ENCODE measurements at regions not wholly inside any gene's neighbourhood (a gene's known extent, or its start where the extent isn't known, plus 50 kb on each side); places are given as distances from the start of the nearest gene placed in this dataset.

DNA sequence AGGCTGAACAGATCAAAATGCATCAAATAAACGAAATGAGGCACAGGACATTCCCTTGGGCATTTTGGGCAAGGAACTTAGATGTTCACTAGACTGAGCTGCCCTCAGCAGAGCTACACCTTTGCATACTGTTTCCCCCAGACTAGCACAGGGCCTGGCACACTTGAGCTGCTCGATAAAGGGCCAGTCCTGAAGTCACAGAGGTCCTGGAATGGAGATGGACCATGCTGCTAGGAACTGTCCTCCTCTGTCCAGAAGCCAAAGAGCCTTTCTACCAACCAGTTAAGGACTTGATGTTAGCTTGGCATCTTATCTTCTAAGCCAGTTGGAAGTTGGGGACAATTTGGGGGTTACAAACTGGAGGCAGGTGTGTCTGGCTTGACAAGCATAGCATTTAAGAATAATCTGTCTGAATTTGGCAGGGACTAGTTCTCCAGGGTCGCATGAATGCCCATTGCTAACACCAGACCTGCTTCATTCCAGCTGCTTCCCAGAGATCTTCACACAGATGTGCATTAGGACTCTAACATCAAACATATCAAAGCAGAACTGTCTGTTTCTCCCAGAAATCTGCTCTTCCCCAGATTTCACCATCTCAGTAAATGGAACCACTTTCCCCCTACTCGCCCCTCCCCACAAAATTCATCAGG is 152.2 kb upstream of the PDE1C start:
- TF ChIP-seq EZH2 (IDR thresholded peaks at IDR 0.05; ENCODE audit: borderline replicate concordance, control insufficient read depth, low read depth, low read length) (no peak), POLR2AphosphoS5 (IDR thresholded peaks at IDR 0.05; ENCODE audit: low read length) (no peak), KDM1A (IDR thresholded peaks at IDR 0.05; ENCODE audit: borderline replicate concordance) (no peak), ASH2L (IDR thresholded peaks at IDR 0.05; ENCODE audit: borderline replicate concordance, low read depth) (no peak)
- TF ChIP-seq, protein P1, sequence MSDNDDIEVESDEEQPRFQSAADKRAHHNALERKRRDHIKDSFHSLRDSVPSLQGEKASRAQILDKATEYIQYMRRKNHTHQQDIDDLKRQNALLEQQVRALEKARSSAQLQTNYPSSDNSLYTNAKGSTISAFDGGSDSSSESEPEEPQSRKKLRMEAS (IDR thresholded peaks at IDR 0.05; ENCODE audit: low read depth, low read length): no peak
- TF ChIP-seq, protein P2, sequence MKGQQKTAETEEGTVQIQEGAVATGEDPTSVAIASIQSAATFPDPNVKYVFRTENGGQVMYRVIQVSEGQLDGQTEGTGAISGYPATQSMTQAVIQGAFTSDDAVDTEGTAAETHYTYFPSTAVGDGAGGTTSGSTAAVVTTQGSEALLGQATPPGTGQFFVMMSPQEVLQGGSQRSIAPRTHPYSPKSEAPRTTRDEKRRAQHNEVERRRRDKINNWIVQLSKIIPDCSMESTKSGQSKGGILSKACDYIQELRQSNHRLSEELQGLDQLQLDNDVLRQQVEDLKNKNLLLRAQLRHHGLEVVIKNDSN (IDR thresholded peaks at IDR 0.05; ENCODE audit: borderline replicate concordance, extremely low read length, insufficient read depth, low read depth, low read length): no peak
- TF ChIP-seq, protein P3, sequence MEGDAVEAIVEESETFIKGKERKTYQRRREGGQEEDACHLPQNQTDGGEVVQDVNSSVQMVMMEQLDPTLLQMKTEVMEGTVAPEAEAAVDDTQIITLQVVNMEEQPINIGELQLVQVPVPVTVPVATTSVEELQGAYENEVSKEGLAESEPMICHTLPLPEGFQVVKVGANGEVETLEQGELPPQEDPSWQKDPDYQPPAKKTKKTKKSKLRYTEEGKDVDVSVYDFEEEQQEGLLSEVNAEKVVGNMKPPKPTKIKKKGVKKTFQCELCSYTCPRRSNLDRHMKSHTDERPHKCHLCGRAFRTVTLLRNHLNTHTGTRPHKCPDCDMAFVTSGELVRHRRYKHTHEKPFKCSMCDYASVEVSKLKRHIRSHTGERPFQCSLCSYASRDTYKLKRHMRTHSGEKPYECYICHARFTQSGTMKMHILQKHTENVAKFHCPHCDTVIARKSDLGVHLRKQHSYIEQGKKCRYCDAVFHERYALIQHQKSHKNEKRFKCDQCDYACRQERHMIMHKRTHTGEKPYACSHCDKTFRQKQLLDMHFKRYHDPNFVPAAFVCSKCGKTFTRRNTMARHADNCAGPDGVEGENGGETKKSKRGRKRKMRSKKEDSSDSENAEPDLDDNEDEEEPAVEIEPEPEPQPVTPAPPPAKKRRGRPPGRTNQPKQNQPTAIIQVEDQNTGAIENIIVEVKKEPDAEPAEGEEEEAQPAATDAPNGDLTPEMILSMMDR (IDR thresholded peaks at IDR 0.05 in 2 of 3, conservative IDR thresholded peaks at IDR 0.05 in 1 of 3; ENCODE audit: control insufficient read depth in 2 of 3, extremely low read depth in 1 of 3, insufficient read depth in 1 of 3, low read depth in 3 of 3, low read length in 3 of 3): no peak
